HFF-Myc (cell line): ENCODE measurements at regions not wholly inside any gene's neighbourhood (a gene's known extent, or its start where the extent isn't known, plus 50 kb on each side); places are given as distances from the start of the nearest gene placed in this dataset.

Source experiments
- DNase-seq: peaks from one replicate; pipeline ENCODE4 v3.0.0-alpha.2; 2011; ENCODE audit warnings: low read depth; ENCODE audit errors: extremely low read depth
- H3K4me3 ChIP-seq: replicated peaks from 2 replicates; pipeline ENCODE4 v1.5.1; 2011; ENCODE audit warnings: low read depth, mild to moderate bottlenecking, control low read depth, low read length
- CTCF ChIP-seq: IDR thresholded peaks from 2 replicates; pipeline ENCODE4 v1.5.1; 2012; ENCODE audit warnings: mild to moderate bottlenecking, low read depth, low read length, control low read depth; ENCODE audit errors: missing control alignments

- H3K4me3 ChIP-seq: no peak overlapping the region
- TF ChIP-seq CTCF: no peak
- peak; percentile 93 for DNase-seq
Observed at GRCh38 chr20:4512891-4513550, 173.2 kb upstream of the PRNP start.

- TF ChIP-seq CTCF: no peak
- DNase-seq: no peak
- no peak overlapping the region for H3K4me3 ChIP-seq
Observed at GRCh38 chr20:4511776-4512175, 174.5 kb upstream of the PRNP start.

- TF ChIP-seq CTCF: no peak
- no peak for DNase-seq
- no peak overlapping the region for H3K4me3 ChIP-seq
Observed at GRCh38 chr20:4509825-4510522, 176.3 kb upstream of the PRNP start.

GRCh38 chr20:4508773-4509172 lies 177.5 kb upstream of the PRNP start:
- TF ChIP-seq CTCF: no peak
- DNase-seq: no peak

GRCh38 chr20:4507288-4507719 lies 179.0 kb upstream of the PRNP start:
- TF ChIP-seq CTCF: no peak
- H3K4me3 ChIP-seq: no peak overlapping the region
- DNase-seq: peak; percentile 81

More at GRCh38 chr20:4508773-4509172, 177.5 kb upstream of the PRNP start:
- H3K4me3 ChIP-seq: no peak overlapping the region

- DNase-seq: no peak
- TF ChIP-seq CTCF: no peak
- no peak overlapping the region for H3K4me3 ChIP-seq
Observed at GRCh38 chr20:4504814-4505213, 181.4 kb upstream of the PRNP start.
